ENCODE measurements at regions not wholly inside any gene's neighbourhood (a gene's known extent, or its start where the extent isn't known, plus 50 kb on each side); places are given as distances from the start of the nearest gene placed in this dataset.
A peak's percentile ranks its signal among the peaks of the same experiment; 100 is the strongest.

DNA sequence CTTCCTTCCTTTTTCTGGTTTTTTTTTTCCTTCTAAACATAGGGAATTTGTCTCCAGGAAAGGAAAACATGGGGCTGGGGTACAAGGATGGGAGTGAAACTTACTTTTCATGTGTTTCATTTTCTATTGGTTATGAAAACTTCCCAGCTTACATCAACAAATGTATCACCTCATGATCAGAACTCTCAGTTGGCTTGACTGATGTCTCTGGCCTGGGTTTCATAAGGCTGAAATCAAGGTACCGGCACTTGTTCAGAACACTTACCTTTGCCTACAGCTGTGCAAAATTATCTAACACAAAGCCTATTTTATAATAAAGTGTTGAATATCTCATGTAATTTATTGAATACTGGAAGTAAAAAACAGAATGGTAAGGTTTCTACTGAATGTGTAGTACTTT, 91.8 kb upstream of the STT3B start:
- DNase-seq: no peak

- no peak for DNase-seq
Measured at GRCh38 chr3:31442755-31443154, 90.0 kb upstream of the STT3B start.

- no peak for DNase-seq
Measured at GRCh38 chr3:31444220-31445142, 88.2 kb upstream of the STT3B start.

GRCh38 chr3:31445701-31446100, 87.0 kb upstream of the STT3B start:
- no peak for DNase-seq

DNA sequence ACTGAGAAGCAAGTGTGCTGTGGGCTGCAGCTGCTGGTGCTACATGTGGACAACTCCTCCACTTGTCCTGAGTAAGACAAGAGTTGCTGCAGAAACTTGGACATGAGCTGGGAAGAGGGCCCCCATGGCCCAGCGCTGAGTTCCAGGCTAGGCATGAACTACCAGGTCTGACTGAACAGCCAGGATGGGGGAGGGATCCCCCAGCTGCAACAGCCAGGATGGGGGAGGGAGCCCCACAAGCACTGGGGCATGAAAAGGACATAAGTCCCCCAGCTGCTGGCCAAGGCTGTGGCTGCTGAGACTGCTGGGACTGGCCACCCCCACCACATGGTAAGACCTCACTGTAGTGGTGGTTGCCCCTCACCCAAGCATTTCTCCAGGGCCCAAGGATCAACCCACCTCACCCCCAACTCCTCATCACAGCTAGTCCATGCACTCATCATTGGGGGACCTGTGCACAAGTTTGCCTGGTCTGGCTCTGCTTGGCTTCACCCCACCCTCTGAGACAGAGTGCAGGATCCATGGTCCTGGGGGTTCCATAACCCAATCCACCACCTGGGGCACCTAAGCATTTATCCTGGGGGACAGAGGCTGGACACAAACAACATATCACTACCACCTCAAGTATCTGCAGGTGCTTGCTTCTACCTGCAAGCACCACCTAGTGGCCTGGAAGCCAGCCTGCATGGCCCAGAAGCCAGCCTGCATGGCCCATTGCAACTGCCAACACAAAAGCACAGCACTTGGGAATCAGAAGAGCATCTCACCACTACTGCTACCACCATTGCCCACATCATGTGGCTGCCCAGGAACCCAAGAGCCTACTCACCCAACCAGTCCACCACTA, 84.5 kb upstream of the STT3B start:
- DNase-seq: peak; percentile 37

DNA sequence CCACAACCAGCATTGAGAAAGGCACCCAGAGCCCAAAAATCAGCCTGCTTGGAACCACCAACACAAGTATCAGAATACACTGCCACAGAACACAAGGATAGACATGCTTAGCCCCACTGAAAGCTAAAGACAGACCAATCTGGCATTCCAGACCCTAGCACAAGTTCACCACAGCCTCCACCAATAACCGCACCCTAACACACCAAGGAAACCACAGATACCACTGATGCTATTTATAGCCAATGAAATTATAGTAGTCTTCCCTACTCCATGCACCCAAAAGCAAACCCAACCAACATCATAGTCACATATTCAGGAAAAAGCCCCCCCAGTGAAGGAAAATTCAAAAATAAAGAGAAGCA, 83.9 kb upstream of the STT3B start:
- DNase-seq: no peak

GRCh38 chr3:31449318-31449717, 83.4 kb upstream of the STT3B start:
- no peak for DNase-seq

- no peak for DNase-seq
Measured at GRCh38 chr3:31450345-31450744, 82.4 kb upstream of the STT3B start.

DNA sequence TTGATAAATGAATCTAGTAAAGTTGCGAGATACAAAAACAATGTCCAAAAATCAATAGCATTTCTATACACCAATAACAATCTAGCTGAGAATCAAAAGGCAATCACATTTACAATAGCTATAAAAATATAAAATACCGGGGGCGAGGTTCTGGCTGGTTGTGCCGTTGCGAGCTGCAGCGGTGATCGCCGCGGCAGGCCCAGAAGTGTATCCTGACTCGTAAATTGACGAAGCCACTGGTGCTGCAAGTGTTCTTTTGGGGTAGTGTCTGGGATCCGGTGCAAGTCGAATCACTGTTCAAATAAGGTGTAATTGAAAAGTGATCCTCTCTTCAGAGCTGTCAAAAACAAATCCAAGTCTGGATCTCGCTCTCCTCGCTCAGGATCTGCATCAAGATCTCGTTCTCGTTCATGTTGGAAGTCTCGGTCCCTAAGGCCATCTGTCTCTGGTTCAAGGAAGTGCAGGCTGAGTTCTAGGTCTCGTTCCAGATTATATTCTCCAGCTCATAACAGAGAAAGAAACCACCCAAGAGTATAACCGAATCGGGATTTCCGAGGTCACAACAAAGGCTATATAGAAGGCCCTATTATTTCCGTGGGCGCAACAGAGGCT, 80.1 kb upstream of the STT3B start:
- DNase-seq: no peak

GRCh38 chr3:31453430-31453829, 79.3 kb upstream of the STT3B start:
- no peak for DNase-seq

DNA sequence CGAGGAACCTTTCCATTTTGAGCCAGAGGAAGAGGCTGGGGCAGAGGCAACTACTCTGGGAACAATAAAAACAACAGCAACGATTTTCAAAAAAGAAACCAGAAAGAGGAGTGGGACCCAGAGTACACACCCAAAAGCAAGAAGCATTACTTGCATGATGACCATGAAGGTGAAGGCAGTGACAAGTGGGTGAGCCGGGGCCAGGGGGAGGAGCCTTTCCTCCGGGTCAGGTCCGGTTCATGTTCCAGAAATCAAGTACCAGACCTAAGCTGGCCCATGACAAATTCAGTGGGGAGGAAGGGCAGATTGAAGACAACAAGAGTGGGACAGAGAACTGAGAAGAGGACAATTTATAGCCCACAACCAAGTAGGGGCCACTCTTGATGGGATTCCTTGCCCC, 77.2 kb upstream of the STT3B start:
- DNase-seq: no peak

DNA sequence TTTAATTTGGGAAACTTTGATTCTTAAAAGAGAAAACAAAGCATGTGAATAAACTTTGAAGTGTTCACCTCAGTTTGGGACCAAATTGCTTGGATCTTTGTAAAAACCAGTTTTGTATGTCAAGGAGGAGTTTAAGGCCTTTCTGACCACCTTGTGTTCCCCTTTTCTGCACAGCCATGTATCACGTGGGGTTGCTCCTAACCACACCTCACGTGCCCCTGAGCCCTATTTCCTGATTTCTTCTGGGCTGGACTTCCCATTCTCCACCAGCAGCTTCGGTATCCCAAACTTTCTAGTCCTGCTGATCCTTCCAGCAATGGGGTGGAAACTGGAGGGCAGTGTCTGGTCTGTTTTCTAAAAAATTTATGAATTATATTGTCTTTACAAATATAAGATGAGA, 76.4 kb upstream of the STT3B start:
- DNase-seq: no peak

DNA sequence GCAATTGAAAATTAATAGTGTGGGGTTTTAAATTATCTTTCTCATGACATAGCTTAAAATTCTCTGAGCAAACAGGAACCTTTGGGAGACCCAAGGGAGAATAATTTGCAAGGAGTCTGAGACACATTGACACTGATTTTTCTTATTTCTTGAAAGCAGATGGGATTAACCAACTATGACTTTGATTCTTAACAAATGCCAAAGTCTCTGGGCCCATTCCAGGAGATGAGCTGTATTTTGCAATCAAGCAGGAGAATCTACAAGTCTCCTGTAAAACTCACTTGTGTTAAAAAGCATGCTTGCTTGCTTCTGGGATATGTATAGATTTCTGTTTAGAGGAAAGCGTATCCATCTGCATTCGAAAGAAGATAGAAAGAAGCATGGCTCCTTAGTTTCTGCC, 71.3 kb upstream of the STT3B start:
- DNase-seq: no peak

- DNase-seq: peak; percentile 25
Measured at GRCh38 chr3:31462050-31462569, 70.6 kb upstream of the STT3B start.

- no peak for DNase-seq
Measured at GRCh38 chr3:31465999-31466398, 66.7 kb upstream of the STT3B start.

DNA sequence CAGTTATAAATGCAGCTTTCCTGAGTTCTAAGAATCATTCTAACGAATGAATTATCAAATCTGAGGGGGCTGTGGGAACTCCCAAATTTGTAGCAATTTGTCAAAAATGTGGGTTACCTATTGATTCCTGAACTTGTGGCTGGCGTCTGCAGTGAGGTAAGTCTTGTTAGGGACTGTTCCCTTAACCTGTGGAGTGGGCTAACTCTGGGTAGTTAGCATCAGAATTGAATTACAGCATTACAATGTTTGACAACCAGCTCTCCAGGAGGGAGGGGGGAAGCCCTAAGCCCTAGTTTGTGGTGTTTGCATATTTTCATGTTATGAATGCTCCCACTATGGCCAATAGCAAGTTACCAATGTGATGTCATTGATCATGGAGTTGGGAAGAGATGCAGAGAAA, 65.9 kb upstream of the STT3B start:
- no peak for DNase-seq

- DNase-seq: no peak
Measured at GRCh38 chr3:31468433-31468832, 64.3 kb upstream of the STT3B start.

DNA sequence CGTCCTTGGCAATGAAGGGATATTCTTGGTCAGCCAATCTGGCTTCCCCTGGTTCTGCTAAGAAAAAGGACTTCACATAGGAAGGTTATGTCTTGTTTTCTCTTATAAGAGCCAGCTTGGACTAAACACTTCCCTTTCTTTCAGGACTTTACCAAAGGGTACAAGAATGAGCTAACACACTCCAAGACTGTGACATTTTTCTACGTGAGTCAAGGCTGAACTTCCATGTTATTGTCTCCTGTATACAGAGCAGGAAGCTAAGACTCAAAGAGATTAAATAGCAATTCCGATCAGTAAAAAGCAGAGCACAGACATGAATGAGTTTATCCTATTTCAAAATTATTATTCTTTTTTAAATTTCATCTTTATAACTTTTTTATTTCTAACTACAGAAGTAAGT, 63.3 kb upstream of the STT3B start:
- DNase-seq: no peak

- DNase-seq: peak; percentile 57
Measured at GRCh38 chr3:31472479-31473390, 60.0 kb upstream of the STT3B start.

GRCh38 chr3:31476209-31476608, 56.5 kb upstream of the STT3B start:
- no peak for DNase-seq

DNA sequence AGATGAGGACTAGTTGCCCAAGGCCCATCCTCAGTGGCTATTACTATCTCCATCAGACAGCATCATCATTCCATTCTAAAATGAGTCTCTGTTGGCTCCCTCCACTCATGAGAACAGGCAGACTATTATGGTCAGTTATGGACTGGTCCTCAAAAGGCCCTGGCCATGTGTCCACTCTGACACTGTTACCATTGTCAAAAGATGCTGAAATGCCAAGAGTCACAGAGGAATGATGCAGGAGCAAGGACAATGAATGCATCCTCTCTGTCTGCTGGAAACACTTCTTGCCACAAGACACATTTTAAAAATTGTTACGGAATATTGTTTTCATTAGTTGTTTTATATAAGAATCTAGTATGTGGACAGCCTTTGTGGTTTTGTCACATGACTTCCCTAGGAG, 53.3 kb upstream of the STT3B start:
- DNase-seq: no peak

DNA sequence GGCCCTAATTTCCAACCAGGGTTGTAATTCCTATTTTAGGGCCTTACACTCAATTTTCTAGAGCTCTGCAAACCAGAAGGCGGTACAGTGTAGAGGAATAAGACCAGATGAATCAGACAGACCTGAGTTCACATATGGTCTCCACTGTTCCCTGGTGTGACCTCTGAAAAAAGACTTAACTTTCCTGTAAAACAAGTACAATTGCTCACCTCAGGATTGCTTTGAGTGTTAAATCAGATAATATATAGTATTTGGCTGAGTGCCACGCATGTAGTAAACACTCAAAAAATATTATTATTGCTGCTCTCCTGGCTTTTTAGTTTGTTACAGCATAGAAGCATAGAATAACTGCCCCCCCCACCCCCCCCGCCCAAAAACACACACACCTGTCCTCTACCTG, 51.0 kb upstream of the STT3B start:
- DNase-seq: no peak

Data from stimulated activated CD4-positive, alpha-beta T cell treated with anti-CD3 and anti-CD28 coated beads, Interleukin-15, amount 100 ng/mL, for 24 hours (primary cell).